ENCODE measurements at regions not wholly inside any gene's neighbourhood (a gene's known extent, or its start where the extent isn't known, plus 50 kb on each side); places are given as distances from the start of the nearest gene placed in this dataset.

DNA sequence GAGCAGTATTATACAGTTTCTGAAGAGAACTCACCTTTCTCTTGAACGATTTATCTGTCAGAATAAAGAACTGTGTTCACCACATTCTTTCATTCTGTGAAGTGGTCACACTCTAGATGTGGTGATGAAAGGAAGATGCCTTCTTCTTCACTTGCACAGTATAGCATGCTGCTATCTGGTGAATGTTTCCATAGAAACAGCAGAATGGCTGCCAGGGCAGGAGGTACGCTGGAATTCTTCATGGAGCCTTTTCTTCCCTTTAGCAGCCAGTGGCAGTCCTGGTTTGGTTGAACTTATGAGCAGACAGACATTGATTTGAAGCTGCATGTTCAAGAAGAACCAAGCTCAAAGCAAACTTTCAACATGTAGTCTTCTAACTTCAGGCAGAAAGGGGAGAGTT is 1157.9 kb upstream of the LRRTM1 start:
- Histone ChIP-seq H3K4me3 (ENCODE audit: low read length) (no peak overlapping the region), H3K36me3 (ENCODE audit: control insufficient read depth, insufficient read depth, low read length) (no peaks in the 10 kb centered on the region), H3K27ac (ENCODE audit: low read length) (no peak overlapping the region), H3K4me1 (ENCODE audit: control insufficient read depth, insufficient read depth, low read length) (no peaks in the 10 kb centered on the region), H3K9me3 (ENCODE audit: control insufficient read depth, insufficient read depth, low read length) (peaks cover 4% of the 10 kb centered on the region), H3K27me3 (ENCODE audit: control insufficient read depth, insufficient read depth, low read length) (no peaks in the 10 kb centered on the region)
- no peak overlapping the region for H3K4me3 Mint-ChIP-seq
- no peak overlapping the region for H3K27ac Mint-ChIP-seq
- no peaks in the 10 kb centered on the region for H3K27me3 Mint-ChIP-seq (ENCODE audit: low read depth in 2 of 2)
- H3K9me3 Mint-ChIP-seq: peaks cover 23 to 33% of the 10 kb centered on the region in 2 donors
- TF ChIP-seq, protein P1, sequence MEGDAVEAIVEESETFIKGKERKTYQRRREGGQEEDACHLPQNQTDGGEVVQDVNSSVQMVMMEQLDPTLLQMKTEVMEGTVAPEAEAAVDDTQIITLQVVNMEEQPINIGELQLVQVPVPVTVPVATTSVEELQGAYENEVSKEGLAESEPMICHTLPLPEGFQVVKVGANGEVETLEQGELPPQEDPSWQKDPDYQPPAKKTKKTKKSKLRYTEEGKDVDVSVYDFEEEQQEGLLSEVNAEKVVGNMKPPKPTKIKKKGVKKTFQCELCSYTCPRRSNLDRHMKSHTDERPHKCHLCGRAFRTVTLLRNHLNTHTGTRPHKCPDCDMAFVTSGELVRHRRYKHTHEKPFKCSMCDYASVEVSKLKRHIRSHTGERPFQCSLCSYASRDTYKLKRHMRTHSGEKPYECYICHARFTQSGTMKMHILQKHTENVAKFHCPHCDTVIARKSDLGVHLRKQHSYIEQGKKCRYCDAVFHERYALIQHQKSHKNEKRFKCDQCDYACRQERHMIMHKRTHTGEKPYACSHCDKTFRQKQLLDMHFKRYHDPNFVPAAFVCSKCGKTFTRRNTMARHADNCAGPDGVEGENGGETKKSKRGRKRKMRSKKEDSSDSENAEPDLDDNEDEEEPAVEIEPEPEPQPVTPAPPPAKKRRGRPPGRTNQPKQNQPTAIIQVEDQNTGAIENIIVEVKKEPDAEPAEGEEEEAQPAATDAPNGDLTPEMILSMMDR (IDR thresholded peaks at IDR 0.05): no peak
- WGBS (ENCODE audit: insufficient coverage): 87% methylated on average over 2 of the region's 2 CpGs
- intact Hi-C loops (cut with micrococcal nuclease): no loop called here
- H3K4me1 Mint-ChIP-seq: no peaks in the 10 kb centered on the region
- ATAC-seq: no peak
- no peak for DNase-seq
- H3K36me3 Mint-ChIP-seq: peaks cover 9% of the 10 kb centered on the region

DNA sequence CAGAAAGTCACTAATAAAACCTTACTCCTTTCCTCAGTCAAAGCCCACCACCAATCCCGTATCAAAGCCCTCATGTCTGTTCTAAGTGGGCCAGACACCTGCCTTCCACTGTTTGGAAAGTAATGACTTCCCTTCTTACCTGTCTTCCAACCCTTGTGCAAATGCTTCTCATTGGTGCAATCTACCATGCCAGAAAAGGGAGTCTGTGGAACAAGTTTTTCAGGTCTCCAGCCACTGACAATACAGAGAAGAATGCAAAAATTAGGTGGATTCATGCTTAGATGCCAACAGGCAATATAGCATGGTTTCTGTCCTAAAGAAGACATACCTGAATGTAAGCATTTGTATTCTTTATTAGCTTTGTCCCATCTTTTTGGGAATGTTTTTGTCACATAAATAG is 1140.6 kb upstream of the LRRTM1 start:
- no peaks in the 10 kb centered on the region for H3K27me3 ChIP-seq (ENCODE audit: control insufficient read depth, insufficient read depth, low read length)
- Mint-ChIP-seq H3K27me3 (ENCODE audit: low read depth in 2 of 2) (no peaks in the 10 kb centered on the region), H3K9me3 (peaks cover 24 to 34% of the 10 kb centered on the region in 2 donors), H3K27ac (no peak overlapping the region), H3K4me3 (no peak overlapping the region), H3K36me3 (no peaks in the 10 kb centered on the region), H3K4me1 (no peaks in the 10 kb centered on the region)
- intact Hi-C loops (cut with micrococcal nuclease): no loop called here
- H3K4me3 ChIP-seq (ENCODE audit: low read length): no peak overlapping the region
- no peak overlapping the region for H3K27ac ChIP-seq (ENCODE audit: low read length)
- H3K36me3 ChIP-seq (ENCODE audit: control insufficient read depth, insufficient read depth, low read length): no peaks in the 10 kb centered on the region
- TF ChIP-seq, protein P1 (IDR thresholded peaks at IDR 0.05): no peak
- H3K4me1 ChIP-seq (ENCODE audit: control insufficient read depth, insufficient read depth, low read length): no peaks in the 10 kb centered on the region
- DNase-seq (no peak), ATAC-seq (no peak)
- H3K9me3 ChIP-seq (ENCODE audit: control insufficient read depth, insufficient read depth, low read length): no peaks in the 10 kb centered on the region
- WGBS (ENCODE audit: insufficient coverage): 67% methylated on average over 1 of the region's 1 CpG

DNA sequence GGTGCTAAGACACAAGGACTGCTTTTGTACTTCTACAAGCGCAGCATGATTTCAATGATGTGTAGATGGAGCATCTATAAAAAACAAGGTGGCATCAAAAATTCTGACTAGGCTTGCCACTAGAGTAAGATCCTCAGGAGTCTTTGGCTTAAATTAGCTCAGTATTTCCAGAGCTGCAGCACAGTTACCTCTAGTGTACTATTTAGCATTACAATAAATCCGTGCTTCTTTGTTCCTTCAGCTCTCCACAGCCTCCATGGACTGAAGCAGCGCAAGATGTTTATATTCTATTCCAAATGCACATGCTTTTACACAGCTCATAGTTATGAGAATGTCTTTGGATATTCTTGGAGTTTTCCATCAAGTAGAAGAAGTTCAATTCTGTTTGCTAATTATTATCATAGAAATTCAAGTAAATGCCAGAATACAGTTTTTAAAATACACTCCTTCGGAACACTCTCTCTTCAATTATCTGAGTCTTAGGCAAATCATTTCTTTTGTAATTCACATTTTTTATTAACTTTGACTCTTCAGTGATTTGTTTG is 1133.0 kb upstream of the LRRTM1 start:
- H3K27me3 ChIP-seq (ENCODE audit: control insufficient read depth, insufficient read depth, low read length): no peaks in the 10 kb centered on the region
- intact Hi-C loops (cut with micrococcal nuclease): no loop called here
- H3K4me3 ChIP-seq (ENCODE audit: low read length): no peak overlapping the region
- TF ChIP-seq, protein P1 (IDR thresholded peaks at IDR 0.05): no peak
- no peak for ATAC-seq
- Mint-ChIP-seq H3K4me3 (no peak overlapping the region), H3K27ac (no peak overlapping the region), H3K4me1 (no peaks in the 10 kb centered on the region), H3K36me3 (peaks cover 5% of the 10 kb centered on the region), H3K9me3 (peaks cover 20% of the 10 kb centered on the region in 2 donors), H3K27me3 (ENCODE audit: low read depth in 2 of 2) (no peaks in the 10 kb centered on the region)
- H3K36me3 ChIP-seq (ENCODE audit: control insufficient read depth, insufficient read depth, low read length): no peaks in the 10 kb centered on the region
- 82% methylated on average over 3 of the region's 4 CpGs for WGBS (ENCODE audit: insufficient coverage)
- H3K4me1 ChIP-seq (ENCODE audit: control insufficient read depth, insufficient read depth, low read length): no peaks in the 10 kb centered on the region
- no peaks in the 10 kb centered on the region for H3K9me3 ChIP-seq (ENCODE audit: control insufficient read depth, insufficient read depth, low read length)
- no peak overlapping the region for H3K27ac ChIP-seq (ENCODE audit: low read length)
- no peak for DNase-seq

DNA sequence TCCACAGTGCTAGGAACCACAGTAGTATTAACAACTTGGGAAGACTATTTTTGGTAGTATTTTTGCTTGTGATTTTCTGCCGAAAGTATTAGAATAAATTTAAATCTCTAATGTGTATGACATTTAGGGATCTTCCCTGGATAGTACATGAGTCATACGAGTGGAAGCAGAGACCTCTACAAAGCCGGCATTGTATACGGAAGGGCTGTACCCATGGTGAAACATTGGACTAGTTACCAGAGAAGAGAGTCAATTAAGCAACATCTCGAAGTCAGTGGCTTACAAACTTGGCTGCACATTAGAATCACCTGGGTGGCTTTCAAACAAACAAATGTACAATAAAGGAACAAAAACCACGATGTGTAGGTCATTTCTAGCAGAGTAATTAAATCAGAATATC is 1131.7 kb upstream of the LRRTM1 start:
- TF ChIP-seq, protein P1 (IDR thresholded peaks at IDR 0.05): no peak
- Mint-ChIP-seq H3K9me3 (peaks cover 11 to 15% of the 10 kb centered on the region in 2 donors), H3K27ac (no peak overlapping the region), H3K36me3 (peaks cover 5% of the 10 kb centered on the region), H3K27me3 (ENCODE audit: low read depth in 2 of 2) (no peaks in the 10 kb centered on the region), H3K4me1 (no peaks in the 10 kb centered on the region), H3K4me3 (no peak overlapping the region)
- ATAC-seq (no peak), DNase-seq (no peak)
- Histone ChIP-seq H3K27me3 (ENCODE audit: control insufficient read depth, insufficient read depth, low read length) (no peaks in the 10 kb centered on the region), H3K36me3 (ENCODE audit: control insufficient read depth, insufficient read depth, low read length) (no peaks in the 10 kb centered on the region), H3K4me1 (ENCODE audit: control insufficient read depth, insufficient read depth, low read length) (no peaks in the 10 kb centered on the region), H3K4me3 (ENCODE audit: low read length) (no peak overlapping the region), H3K27ac (ENCODE audit: low read length) (no peak overlapping the region), H3K9me3 (ENCODE audit: control insufficient read depth, insufficient read depth, low read length) (no peaks in the 10 kb centered on the region)
- intact Hi-C loops (cut with micrococcal nuclease): no loop called here
- WGBS (ENCODE audit: insufficient coverage): 81% methylated on average over 6 of the region's 6 CpGs

Measured in natural killer cell (primary cell).